ENCODE measurements at regions not wholly inside any gene's neighbourhood (a gene's known extent, or its start where the extent isn't known, plus 50 kb on each side); places are given as distances from the start of the nearest gene placed in this dataset.

DNA sequence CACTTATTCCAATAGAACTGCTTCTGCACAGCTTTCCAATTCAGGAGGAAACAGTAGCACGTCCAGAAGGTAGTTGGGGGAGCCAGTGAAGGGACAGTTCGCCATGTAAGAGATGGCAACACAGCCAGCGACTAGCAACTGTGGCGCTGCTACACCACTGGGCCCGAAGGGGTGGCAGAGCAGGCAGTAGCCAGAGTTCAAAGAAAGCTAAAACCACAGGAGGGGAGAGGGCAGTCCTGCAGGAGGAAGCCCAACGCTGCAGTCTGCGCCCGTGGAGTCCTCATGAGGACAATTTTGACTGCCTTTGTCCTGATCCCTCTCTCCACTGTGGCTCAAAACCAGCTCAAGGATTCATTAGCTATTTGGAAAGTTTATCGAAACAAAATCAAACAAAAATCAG lies 591.2 kb downstream of the VRK1 start:
- TF ChIP-seq POLR2A (IDR thresholded peaks at IDR 0.05) = no peak
- TF ChIP-seq, protein P1, sequence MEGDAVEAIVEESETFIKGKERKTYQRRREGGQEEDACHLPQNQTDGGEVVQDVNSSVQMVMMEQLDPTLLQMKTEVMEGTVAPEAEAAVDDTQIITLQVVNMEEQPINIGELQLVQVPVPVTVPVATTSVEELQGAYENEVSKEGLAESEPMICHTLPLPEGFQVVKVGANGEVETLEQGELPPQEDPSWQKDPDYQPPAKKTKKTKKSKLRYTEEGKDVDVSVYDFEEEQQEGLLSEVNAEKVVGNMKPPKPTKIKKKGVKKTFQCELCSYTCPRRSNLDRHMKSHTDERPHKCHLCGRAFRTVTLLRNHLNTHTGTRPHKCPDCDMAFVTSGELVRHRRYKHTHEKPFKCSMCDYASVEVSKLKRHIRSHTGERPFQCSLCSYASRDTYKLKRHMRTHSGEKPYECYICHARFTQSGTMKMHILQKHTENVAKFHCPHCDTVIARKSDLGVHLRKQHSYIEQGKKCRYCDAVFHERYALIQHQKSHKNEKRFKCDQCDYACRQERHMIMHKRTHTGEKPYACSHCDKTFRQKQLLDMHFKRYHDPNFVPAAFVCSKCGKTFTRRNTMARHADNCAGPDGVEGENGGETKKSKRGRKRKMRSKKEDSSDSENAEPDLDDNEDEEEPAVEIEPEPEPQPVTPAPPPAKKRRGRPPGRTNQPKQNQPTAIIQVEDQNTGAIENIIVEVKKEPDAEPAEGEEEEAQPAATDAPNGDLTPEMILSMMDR (IDR thresholded peaks at IDR 0.05) = no peak
